ENCODE measurements at regions not wholly inside any gene's neighbourhood (a gene's known extent, or its start where the extent isn't known, plus 50 kb on each side); places are given as distances from the start of the nearest gene placed in this dataset.
"Not testable (repeated sequence)": the region's sequence is repeated elsewhere in the genome, so short reads cannot be mapped to it uniquely, and the experiment has no call there.

- no peak overlapping the region for H3K4me3 ChIP-seq (ENCODE audit: low read depth in 1 of 2, low read length in 1 of 2)
- H3K27me3 ChIP-seq: no peaks in the 10 kb centered on the region
- H3K9me3 ChIP-seq: no peaks in the 10 kb centered on the region
- TF ChIP-seq CTCF (IDR thresholded peaks at IDR 0.05): no peak
- no peak overlapping the region for H3K27ac ChIP-seq
- H3K36me3 ChIP-seq: no peaks in the 10 kb centered on the region
- H3K4me1 ChIP-seq (ENCODE audit: control insufficient read depth in 1 of 2, insufficient read depth in 1 of 2, low read depth in 1 of 2, low read length in 1 of 2): no peaks in the 10 kb centered on the region
Measured at GRCh38 chr2:180840641-180841040, 139.8 kb upstream of the UBE2E3 start.

GRCh38 chr2:180829836-180830235, 150.6 kb upstream of the UBE2E3 start:
- TF ChIP-seq CTCF (IDR thresholded peaks at IDR 0.05): no peak
- no peaks in the 10 kb centered on the region for H3K4me1 ChIP-seq (ENCODE audit: control insufficient read depth in 1 of 2, insufficient read depth in 1 of 2, low read depth in 1 of 2, low read length in 1 of 2)
- H3K36me3 ChIP-seq: no peaks in the 10 kb centered on the region
- H3K4me3 ChIP-seq (ENCODE audit: low read depth in 1 of 2, low read length in 1 of 2): no peak overlapping the region
- no peaks in the 10 kb centered on the region for H3K9me3 ChIP-seq
- no peaks in the 10 kb centered on the region for H3K27me3 ChIP-seq
- H3K27ac ChIP-seq: no peak overlapping the region

- no peak for TF ChIP-seq CTCF (IDR thresholded peaks at IDR 0.05)
- Histone ChIP-seq H3K36me3 (no peaks in the 10 kb centered on the region), H3K4me1 (ENCODE audit: control insufficient read depth in 1 of 2, insufficient read depth in 1 of 2, low read depth in 1 of 2, low read length in 1 of 2) (no peaks in the 10 kb centered on the region), H3K27me3 (no peaks in the 10 kb centered on the region), H3K9me3 (no peaks in the 10 kb centered on the region), H3K4me3 (ENCODE audit: low read depth in 1 of 2, low read length in 1 of 2) (no peak overlapping the region), H3K27ac (no peak overlapping the region)
Measured at GRCh38 chr2:180829261-180829660, 151.1 kb upstream of the UBE2E3 start.

- Histone ChIP-seq H3K4me3 (ENCODE audit: low read depth in 1 of 2, low read length in 1 of 2) (no peak overlapping the region), H3K9me3 (no peaks in the 10 kb centered on the region), H3K4me1 (ENCODE audit: control insufficient read depth in 1 of 2, insufficient read depth in 1 of 2, low read depth in 1 of 2, low read length in 1 of 2) (no peaks in the 10 kb centered on the region), H3K27ac (no peak overlapping the region), H3K27me3 (no peaks in the 10 kb centered on the region), H3K36me3 (no peaks in the 10 kb centered on the region)
- no peak for TF ChIP-seq CTCF (IDR thresholded peaks at IDR 0.05)
Measured at GRCh38 chr2:180828756-180829155, 151.6 kb upstream of the UBE2E3 start.

GRCh38 chr2:180823546-180824141, 156.8 kb upstream of the UBE2E3 start:
- Histone ChIP-seq H3K27me3 (no peaks in the 10 kb centered on the region), H3K4me1 (ENCODE audit: control insufficient read depth in 1 of 2, insufficient read depth in 1 of 2, low read depth in 1 of 2, low read length in 1 of 2) (no peaks in the 10 kb centered on the region), H3K9me3 (no peaks in the 10 kb centered on the region), H3K27ac (no peak overlapping the region), H3K4me3 (ENCODE audit: low read depth in 1 of 2, low read length in 1 of 2) (no peak overlapping the region), H3K36me3 (no peaks in the 10 kb centered on the region)
- TF ChIP-seq CTCF (IDR thresholded peaks at IDR 0.05): no peak

GRCh38 chr2:180819106-180819505, 161.3 kb upstream of the UBE2E3 start:
- TF ChIP-seq CTCF (IDR thresholded peaks at IDR 0.05): no peak
- Histone ChIP-seq H3K9me3 (no peaks in the 10 kb centered on the region), H3K4me3 (ENCODE audit: low read depth in 1 of 2, low read length in 1 of 2) (no peak overlapping the region), H3K36me3 (no peaks in the 10 kb centered on the region), H3K4me1 (ENCODE audit: control insufficient read depth in 1 of 2, insufficient read depth in 1 of 2, low read depth in 1 of 2, low read length in 1 of 2) (no peaks in the 10 kb centered on the region), H3K27ac (no peak overlapping the region), H3K27me3 (no peaks in the 10 kb centered on the region)

GRCh38 chr2:180818700-180819099, 161.7 kb upstream of the UBE2E3 start:
- H3K9me3 ChIP-seq; H3K4me1 ChIP-seq (ENCODE audit: control insufficient read depth in 1 of 2, insufficient read depth in 1 of 2, low read depth in 1 of 2, low read length in 1 of 2); H3K27me3 ChIP-seq; H3K36me3 ChIP-seq; H3K27ac ChIP-seq; H3K4me3 ChIP-seq (ENCODE audit: low read depth in 1 of 2, low read length in 1 of 2): not testable (repeated sequence)

Measured in neutrophil (primary cell).